H1 (cell line): ENCODE measurements at regions not wholly inside any gene's neighbourhood (a gene's known extent, or its start where the extent isn't known, plus 50 kb on each side); places are given as distances from the start of the nearest gene placed in this dataset.

Experiments
- CEBPB ChIP-seq: IDR thresholded peaks from 2 replicates; pipeline ENCODE4 v1.6.1; 2012; ENCODE audit warnings: low read depth, low read length
- EGR1 ChIP-seq: IDR thresholded peaks from 2 replicates; pipeline ENCODE4 v1.6.1; 2011; ENCODE audit warnings: low read depth, low read length, borderline replicate concordance
- HDAC2 ChIP-seq, 2 experiments: fragments of 300-600 bp in 1 of 2; sonication (generic) in 1 of 2; IDR thresholded peaks; 2 replicates each; pipeline ENCODE4 v1.6.1; 2011 to 2012; ENCODE audit warnings: low read depth in 2 of 2, low read length in 2 of 2, mild to moderate bottlenecking in 2 of 2, moderate library complexity in 2 of 2, borderline replicate concordance in 1 of 2, inconsistent platforms in 1 of 2
- POU5F1 ChIP-seq: IDR thresholded peaks from 2 replicates; pipeline ENCODE4 v1.6.1; 2011; ENCODE audit warnings: low read depth, mild to moderate bottlenecking, low read length, moderate library complexity
- SP2 ChIP-seq: IDR thresholded peaks from 2 replicates; pipeline ENCODE4 v1.6.1; 2012; ENCODE audit warnings: mild to moderate bottlenecking, low read length, inconsistent platforms
- TBP ChIP-seq: IDR thresholded peaks from 2 replicates; pipeline ENCODE4 v1.6.1; 2011; ENCODE audit warnings: low read depth, low read length, improper control_type of control experiment
- TCF12 ChIP-seq: IDR thresholded peaks from 2 replicates; pipeline ENCODE4 v1.6.1; 2011; ENCODE audit warnings: low read depth, mild to moderate bottlenecking, low read length
- YY1 ChIP-seq: IDR thresholded peaks from 2 replicates; pipeline ENCODE4 v1.6.1; 2011; ENCODE audit warnings: low read depth, mild to moderate bottlenecking, low read length
- TF ChIP-seq, protein P1 (sequence below): fragments of 300-600 bp; sonication (generic); IDR thresholded peaks from 2 replicates; pipeline ENCODE4 v1.7.1; 2012; ENCODE audit warnings: low read length, moderate library complexity, mild to moderate bottlenecking, inconsistent platforms; ENCODE audit not compliant: insufficient replicate concordance
- TF ChIP-seq, protein P2 (sequence below), 3 experiments: IDR thresholded peaks; 1 replicate in 2 of 3; 2 replicates in 1 of 3; pipeline versions ENCODE4 v1.5.1 to v1.6.1; 2011; ENCODE audit warnings: low read length in 3 of 3, mild to moderate bottlenecking in 3 of 3, inconsistent platforms in 2 of 3, low read depth in 1 of 3, moderate library complexity in 1 of 3; ENCODE audit not compliant: insufficient read depth in 1 of 3; ENCODE audit errors: control extremely low read depth in 1 of 3

DNA sequence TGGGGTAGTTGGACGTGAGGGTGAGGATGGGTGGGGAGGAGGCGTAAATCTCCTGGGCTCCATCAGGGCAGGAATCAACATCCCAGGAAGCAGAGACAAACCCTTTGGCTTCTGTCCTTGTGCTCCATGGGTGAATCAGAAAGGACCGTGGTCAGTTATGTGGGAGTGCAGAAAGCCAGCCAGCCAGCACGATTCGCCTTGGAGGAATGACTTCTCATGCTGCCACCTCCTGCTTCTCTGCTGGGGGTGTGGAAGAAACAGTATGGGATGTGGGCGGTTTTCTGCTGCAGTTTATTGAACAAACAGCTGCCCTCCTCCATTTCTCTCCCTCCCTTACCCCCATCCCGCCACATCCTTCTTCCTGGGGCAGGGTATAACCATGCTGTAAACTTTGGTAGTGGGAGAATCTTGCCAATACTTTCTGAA, 214.5 kb downstream of the SOX4 start (continued):
- TF ChIP-seq, protein P1, sequence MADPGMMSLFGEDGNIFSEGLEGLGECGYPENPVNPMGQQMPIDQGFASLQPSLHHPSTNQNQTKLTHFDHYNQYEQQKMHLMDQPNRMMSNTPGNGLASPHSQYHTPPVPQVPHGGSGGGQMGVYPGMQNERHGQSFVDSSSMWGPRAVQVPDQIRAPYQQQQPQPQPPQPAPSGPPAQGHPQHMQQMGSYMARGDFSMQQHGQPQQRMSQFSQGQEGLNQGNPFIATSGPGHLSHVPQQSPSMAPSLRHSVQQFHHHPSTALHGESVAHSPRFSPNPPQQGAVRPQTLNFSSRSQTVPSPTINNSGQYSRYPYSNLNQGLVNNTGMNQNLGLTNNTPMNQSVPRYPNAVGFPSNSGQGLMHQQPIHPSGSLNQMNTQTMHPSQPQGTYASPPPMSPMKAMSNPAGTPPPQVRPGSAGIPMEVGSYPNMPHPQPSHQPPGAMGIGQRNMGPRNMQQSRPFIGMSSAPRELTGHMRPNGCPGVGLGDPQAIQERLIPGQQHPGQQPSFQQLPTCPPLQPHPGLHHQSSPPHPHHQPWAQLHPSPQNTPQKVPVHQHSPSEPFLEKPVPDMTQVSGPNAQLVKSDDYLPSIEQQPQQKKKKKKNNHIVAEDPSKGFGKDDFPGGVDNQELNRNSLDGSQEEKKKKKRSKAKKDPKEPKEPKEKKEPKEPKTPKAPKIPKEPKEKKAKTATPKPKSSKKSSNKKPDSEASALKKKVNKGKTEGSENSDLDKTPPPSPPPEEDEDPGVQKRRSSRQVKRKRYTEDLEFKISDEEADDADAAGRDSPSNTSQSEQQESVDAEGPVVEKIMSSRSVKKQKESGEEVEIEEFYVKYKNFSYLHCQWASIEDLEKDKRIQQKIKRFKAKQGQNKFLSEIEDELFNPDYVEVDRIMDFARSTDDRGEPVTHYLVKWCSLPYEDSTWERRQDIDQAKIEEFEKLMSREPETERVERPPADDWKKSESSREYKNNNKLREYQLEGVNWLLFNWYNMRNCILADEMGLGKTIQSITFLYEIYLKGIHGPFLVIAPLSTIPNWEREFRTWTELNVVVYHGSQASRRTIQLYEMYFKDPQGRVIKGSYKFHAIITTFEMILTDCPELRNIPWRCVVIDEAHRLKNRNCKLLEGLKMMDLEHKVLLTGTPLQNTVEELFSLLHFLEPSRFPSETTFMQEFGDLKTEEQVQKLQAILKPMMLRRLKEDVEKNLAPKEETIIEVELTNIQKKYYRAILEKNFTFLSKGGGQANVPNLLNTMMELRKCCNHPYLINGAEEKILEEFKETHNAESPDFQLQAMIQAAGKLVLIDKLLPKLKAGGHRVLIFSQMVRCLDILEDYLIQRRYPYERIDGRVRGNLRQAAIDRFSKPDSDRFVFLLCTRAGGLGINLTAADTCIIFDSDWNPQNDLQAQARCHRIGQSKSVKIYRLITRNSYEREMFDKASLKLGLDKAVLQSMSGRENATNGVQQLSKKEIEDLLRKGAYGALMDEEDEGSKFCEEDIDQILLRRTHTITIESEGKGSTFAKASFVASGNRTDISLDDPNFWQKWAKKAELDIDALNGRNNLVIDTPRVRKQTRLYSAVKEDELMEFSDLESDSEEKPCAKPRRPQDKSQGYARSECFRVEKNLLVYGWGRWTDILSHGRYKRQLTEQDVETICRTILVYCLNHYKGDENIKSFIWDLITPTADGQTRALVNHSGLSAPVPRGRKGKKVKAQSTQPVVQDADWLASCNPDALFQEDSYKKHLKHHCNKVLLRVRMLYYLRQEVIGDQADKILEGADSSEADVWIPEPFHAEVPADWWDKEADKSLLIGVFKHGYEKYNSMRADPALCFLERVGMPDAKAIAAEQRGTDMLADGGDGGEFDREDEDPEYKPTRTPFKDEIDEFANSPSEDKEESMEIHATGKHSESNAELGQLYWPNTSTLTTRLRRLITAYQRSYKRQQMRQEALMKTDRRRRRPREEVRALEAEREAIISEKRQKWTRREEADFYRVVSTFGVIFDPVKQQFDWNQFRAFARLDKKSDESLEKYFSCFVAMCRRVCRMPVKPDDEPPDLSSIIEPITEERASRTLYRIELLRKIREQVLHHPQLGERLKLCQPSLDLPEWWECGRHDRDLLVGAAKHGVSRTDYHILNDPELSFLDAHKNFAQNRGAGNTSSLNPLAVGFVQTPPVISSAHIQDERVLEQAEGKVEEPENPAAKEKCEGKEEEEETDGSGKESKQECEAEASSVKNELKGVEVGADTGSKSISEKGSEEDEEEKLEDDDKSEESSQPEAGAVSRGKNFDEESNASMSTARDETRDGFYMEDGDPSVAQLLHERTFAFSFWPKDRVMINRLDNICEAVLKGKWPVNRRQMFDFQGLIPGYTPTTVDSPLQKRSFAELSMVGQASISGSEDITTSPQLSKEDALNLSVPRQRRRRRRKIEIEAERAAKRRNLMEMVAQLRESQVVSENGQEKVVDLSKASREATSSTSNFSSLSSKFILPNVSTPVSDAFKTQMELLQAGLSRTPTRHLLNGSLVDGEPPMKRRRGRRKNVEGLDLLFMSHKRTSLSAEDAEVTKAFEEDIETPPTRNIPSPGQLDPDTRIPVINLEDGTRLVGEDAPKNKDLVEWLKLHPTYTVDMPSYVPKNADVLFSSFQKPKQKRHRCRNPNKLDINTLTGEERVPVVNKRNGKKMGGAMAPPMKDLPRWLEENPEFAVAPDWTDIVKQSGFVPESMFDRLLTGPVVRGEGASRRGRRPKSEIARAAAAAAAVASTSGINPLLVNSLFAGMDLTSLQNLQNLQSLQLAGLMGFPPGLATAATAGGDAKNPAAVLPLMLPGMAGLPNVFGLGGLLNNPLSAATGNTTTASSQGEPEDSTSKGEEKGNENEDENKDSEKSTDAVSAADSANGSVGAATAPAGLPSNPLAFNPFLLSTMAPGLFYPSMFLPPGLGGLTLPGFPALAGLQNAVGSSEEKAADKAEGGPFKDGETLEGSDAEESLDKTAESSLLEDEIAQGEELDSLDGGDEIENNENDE, result no peak
- TF ChIP-seq, protein P2, sequence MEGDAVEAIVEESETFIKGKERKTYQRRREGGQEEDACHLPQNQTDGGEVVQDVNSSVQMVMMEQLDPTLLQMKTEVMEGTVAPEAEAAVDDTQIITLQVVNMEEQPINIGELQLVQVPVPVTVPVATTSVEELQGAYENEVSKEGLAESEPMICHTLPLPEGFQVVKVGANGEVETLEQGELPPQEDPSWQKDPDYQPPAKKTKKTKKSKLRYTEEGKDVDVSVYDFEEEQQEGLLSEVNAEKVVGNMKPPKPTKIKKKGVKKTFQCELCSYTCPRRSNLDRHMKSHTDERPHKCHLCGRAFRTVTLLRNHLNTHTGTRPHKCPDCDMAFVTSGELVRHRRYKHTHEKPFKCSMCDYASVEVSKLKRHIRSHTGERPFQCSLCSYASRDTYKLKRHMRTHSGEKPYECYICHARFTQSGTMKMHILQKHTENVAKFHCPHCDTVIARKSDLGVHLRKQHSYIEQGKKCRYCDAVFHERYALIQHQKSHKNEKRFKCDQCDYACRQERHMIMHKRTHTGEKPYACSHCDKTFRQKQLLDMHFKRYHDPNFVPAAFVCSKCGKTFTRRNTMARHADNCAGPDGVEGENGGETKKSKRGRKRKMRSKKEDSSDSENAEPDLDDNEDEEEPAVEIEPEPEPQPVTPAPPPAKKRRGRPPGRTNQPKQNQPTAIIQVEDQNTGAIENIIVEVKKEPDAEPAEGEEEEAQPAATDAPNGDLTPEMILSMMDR (IDR thresholded peaks at IDR 0.05; ENCODE audit: control extremely low read depth in 1 of 3, insufficient read depth in 1 of 3, low read depth in 1 of 3, low read length in 3 of 3), result no peak
- TF ChIP-seq YY1 (no peak), TBP (no peak), TCF12 (no peak), HDAC2 (IDR thresholded peaks at IDR 0.05; ENCODE audit: borderline replicate concordance in 1 of 2, low read depth in 2 of 2, low read length in 2 of 2) (no peak), EGR1 (no peak), CEBPB (no peak), POU5F1 (no peak), SP2 (no peak)
